A673 (cell line): ENCODE measurements at regions not wholly inside any gene's neighbourhood (a gene's known extent, or its start where the extent isn't known, plus 50 kb on each side); places are given as distances from the start of the nearest gene placed in this dataset.

Experiments
- BruUV-seq: library from RNA; stranded (reverse); fragments of 400-500 nt; replicated peaks from 2 replicates; lab custom pipeline; 2021; lab: Mats Ljungman, UMichigan
- CTCF ChIA-PET: fragments of 300-600 bp; sonication (Branson Sonifier 250); formaldehyde crosslinking; loops from one replicate; lab custom pipeline; 2022; ENCODE audit warnings: antibody characterized with exemption; lab: Charles Lee
- POLR2A ChIA-PET: fragments of 300-600 bp; sonication (Branson Sonifier 250); formaldehyde crosslinking; loops from one replicate; lab custom pipeline; 2022; ENCODE audit warnings: antibody characterized with exemption; ENCODE audit not compliant: low non-redundant PET; lab: Charles Lee
- DNase-seq: peaks from one replicate; pipeline ENCODE4 v3.0.0-alpha.2; 2015; ENCODE audit warnings: low spot score
- H3K27ac ChIP-seq: fragments of 200-600 bp; sonication (generic); 2 replicates; pipeline ENCODE4 v1.5.1; 2016; ENCODE audit warnings: mixed run types, low read depth, mild to moderate bottlenecking, mixed read lengths, antibody characterized with exemption, low read length; ENCODE audit not compliant: poor library complexity, severe bottlenecking
- H3K27me3 ChIP-seq: fragments of 200-600 bp; sonication (generic); replicated peaks from 2 replicates; pipeline ENCODE4 v1.6.1; 2017; ENCODE audit warnings: mixed run types, low read depth, mild to moderate bottlenecking, mixed read lengths, antibody characterized with exemption, low read length; ENCODE audit not compliant: insufficient read depth, poor library complexity
- H3K36me3 ChIP-seq: fragments of 200-600 bp; sonication (generic); 2 replicates; pipeline ENCODE4 v1.6.1; 2016; ENCODE audit warnings: mixed run types, mild to moderate bottlenecking, mixed read lengths, antibody characterized with exemption, low read length; ENCODE audit not compliant: insufficient read depth, poor library complexity, severe bottlenecking
- H3K4me1 ChIP-seq: fragments of 200-600 bp; sonication (generic); 2 replicates; pipeline ENCODE4 v1.6.1; 2017; ENCODE audit warnings: mixed run types, mild to moderate bottlenecking, mixed read lengths, antibody characterized with exemption, low read length; ENCODE audit not compliant: insufficient read depth, poor library complexity, severe bottlenecking
- H3K4me3 ChIP-seq: fragments of 200-600 bp; sonication (generic); 2 replicates; pipeline ENCODE4 v1.5.1; 2016; ENCODE audit warnings: low read depth, mixed run types, mild to moderate bottlenecking, mixed read lengths, low read length; ENCODE audit not compliant: poor library complexity, severe bottlenecking
- H3K9me3 ChIP-seq: fragments of 200-600 bp; sonication (generic); 2 replicates; pipeline ENCODE4 v1.6.1; 2016; ENCODE audit warnings: mixed run types, low read depth, mild to moderate bottlenecking, mixed read lengths, antibody characterized with exemption, low read length; ENCODE audit not compliant: poor library complexity, severe bottlenecking
- EZH2 ChIP-seq: fragments of 200-600 bp; sonication (generic); IDR thresholded peaks from 2 replicates; pipeline ENCODE4 v1.6.1; 2017; ENCODE audit warnings: borderline replicate concordance, low read depth, mild to moderate bottlenecking, mixed read lengths, antibody characterized with exemption, low read length; ENCODE audit not compliant: poor library complexity, severe bottlenecking
- intact Hi-C: fragments of 100-400 bp; cut with micrococcal nuclease; formaldehyde crosslinking; loops from one replicate; pipeline ENCODE4 v1.10.0; 2022; ENCODE audit not compliant: unreplicated experiment
- TF ChIP-seq, protein P1 (sequence below): fragments of 300-800, 200-600 bp; sonication (generic); conservative IDR thresholded peaks from 2 replicates; pipeline ENCODE4 v1.5.1; 2017; ENCODE audit warnings: low read depth, mild to moderate bottlenecking, antibody characterized with exemption, low read length, moderate library complexity, mixed read lengths

- Histone ChIP-seq H3K27me3 (no peaks in the 10 kb centered on the region), H3K36me3 (no peaks in the 10 kb centered on the region), H3K9me3 (peaks cover 4% of the 10 kb centered on the region), H3K4me3 (no peak overlapping the region), H3K27ac (no peak overlapping the region), H3K4me1 (no peaks in the 10 kb centered on the region)
- TF ChIP-seq EZH2: no peak
- TF ChIP-seq, protein P1, sequence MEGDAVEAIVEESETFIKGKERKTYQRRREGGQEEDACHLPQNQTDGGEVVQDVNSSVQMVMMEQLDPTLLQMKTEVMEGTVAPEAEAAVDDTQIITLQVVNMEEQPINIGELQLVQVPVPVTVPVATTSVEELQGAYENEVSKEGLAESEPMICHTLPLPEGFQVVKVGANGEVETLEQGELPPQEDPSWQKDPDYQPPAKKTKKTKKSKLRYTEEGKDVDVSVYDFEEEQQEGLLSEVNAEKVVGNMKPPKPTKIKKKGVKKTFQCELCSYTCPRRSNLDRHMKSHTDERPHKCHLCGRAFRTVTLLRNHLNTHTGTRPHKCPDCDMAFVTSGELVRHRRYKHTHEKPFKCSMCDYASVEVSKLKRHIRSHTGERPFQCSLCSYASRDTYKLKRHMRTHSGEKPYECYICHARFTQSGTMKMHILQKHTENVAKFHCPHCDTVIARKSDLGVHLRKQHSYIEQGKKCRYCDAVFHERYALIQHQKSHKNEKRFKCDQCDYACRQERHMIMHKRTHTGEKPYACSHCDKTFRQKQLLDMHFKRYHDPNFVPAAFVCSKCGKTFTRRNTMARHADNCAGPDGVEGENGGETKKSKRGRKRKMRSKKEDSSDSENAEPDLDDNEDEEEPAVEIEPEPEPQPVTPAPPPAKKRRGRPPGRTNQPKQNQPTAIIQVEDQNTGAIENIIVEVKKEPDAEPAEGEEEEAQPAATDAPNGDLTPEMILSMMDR: no peak
- intact Hi-C loops: no loop called here
- ChIA-PET POLR2A (no interaction called here), CTCF (no interaction called here)
- no peak for DNase-seq
- BruUV-seq: no TSS peak
These were observed 1185.2 kb upstream of the PIK3C3 start for GRCh38 chr18:40769786-40770185.

DNA sequence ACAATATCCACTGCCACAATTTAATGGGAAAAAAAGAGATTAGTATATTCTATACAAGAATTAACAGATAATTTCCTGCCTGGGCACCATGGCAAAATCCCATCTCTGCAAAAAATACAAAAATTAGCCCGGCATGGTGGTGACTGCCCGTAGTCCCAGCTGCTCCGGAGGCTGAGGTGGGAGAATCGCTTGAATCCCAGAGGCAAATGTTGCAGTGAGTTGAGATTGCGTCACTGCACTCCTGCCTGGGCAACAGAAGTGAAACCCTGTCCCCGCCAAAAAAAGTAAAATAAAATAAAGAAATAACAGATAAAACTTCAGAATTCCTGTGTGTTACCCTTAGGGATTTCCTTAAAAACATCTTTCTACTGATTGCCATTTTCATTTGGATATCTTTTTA is 1194.8 kb upstream of the PIK3C3 start:
- no peaks in the 10 kb centered on the region for H3K27me3 ChIP-seq
- ChIA-PET POLR2A (no interaction called here), CTCF (no interaction called here)
- H3K4me3 ChIP-seq: no peak overlapping the region
- no TSS peak for BruUV-seq
- no peak overlapping the region for H3K27ac ChIP-seq
- intact Hi-C loops: no loop called here
- TF ChIP-seq, protein P1: no peak
- no peak for TF ChIP-seq EZH2
- no peaks in the 10 kb centered on the region for H3K36me3 ChIP-seq
- H3K4me1 ChIP-seq: no peaks in the 10 kb centered on the region
- DNase-seq: no peak
- H3K9me3 ChIP-seq: peaks cover 9% of the 10 kb centered on the region

- no TSS peak for BruUV-seq
- POLR2A ChIA-PET: no interaction called here
- no peaks in the 10 kb centered on the region for H3K4me1 ChIP-seq
These were observed 1200.6 kb upstream of the PIK3C3 start for GRCh38 chr18:40754477-40754876.

More at GRCh38 chr18:40754477-40754876, 1200.6 kb upstream of the PIK3C3 start:
- TF ChIP-seq, protein P1: no peak
- no peak for TF ChIP-seq EZH2
- no peak overlapping the region for H3K27ac ChIP-seq
- intact Hi-C loops: no loop called here
- H3K9me3 ChIP-seq: no peaks in the 10 kb centered on the region
- H3K27me3 ChIP-seq: no peaks in the 10 kb centered on the region
- no peak for DNase-seq
- no peak overlapping the region for H3K4me3 ChIP-seq
- no peaks in the 10 kb centered on the region for H3K36me3 ChIP-seq
- CTCF ChIA-PET: no interaction called here
